NCI-H1694 treated with DMSO at 0.1 percent for 48 hours (cell line): ENCODE measurements at regions not wholly inside any gene's neighbourhood (a gene's known extent, or its start where the extent isn't known, plus 50 kb on each side); places are given as distances from the start of the nearest gene placed in this dataset.
"Not testable (repeated sequence)": the region's sequence is repeated elsewhere in the genome, so short reads cannot be mapped to it uniquely, and the experiment has no call there.

ENCODE experiments used
- DNase-seq: peaks from one replicate; lab custom pipeline; 2025; lab: John Stamatoyannopoulos, UW

GRCh38 chr11:21928847-21929246, 264.0 kb upstream of the ANO5 start:
- DNase-seq, result no peak

DNA sequence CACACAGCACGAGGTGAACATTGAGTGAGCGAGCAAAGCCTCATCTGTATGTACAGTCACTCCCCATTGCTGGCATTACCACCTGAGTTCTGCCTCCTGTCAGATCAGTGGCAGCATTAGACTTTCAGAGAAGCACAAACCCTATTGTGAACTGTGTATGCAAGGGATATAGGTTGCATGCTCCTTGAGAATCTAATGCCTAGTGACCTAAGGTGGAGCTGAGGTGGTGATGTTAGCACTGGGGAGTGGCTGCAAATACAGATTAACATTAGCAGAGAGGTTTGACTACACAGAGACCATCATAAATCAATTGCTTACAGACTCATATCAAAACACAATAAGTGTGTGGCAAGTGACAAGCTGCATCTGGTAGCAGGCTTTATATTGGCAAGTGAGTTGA, 262.5 kb upstream of the ANO5 start:
- no peak for DNase-seq

DNA sequence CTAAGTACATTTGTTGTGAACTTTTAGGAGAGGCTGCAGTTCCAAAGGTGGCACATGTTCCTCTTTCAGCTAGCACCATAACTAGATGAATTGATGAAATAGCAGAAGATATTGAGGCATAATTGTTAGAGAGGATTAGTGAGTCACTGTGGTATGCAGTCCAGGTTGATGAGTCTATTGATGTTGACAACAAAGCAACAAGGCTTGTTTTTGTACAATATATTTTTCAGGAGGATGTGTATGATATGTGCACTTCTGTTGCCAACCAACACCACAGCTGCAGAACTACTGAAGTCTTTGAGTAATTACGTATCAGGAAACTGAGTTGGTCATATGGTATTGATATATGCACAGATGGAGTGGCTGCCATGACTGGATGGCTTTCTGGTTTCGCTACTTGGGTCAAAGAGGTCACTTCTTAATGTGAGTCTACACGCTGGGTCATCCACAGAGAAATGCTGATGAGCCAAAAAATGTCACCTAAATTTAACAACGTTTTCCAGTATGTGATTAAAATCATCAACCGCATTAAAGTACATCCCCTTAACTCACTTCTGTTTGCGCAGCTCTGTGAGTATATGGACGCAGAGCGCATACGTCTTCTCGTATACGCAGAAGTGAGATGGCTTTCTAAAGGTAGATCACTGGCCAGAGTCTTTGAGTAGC, 261.3 kb upstream of the ANO5 start:
- DNase-seq, result no peak

- no peak for DNase-seq
Observed at GRCh38 chr11:21933095-21933494, 259.8 kb upstream of the ANO5 start.

GRCh38 chr11:21944577-21944976, 248.3 kb upstream of the ANO5 start:
- no peak for DNase-seq

GRCh38 chr11:21948876-21949275, 244.0 kb upstream of the ANO5 start:
- DNase-seq, result no peak

DNA sequence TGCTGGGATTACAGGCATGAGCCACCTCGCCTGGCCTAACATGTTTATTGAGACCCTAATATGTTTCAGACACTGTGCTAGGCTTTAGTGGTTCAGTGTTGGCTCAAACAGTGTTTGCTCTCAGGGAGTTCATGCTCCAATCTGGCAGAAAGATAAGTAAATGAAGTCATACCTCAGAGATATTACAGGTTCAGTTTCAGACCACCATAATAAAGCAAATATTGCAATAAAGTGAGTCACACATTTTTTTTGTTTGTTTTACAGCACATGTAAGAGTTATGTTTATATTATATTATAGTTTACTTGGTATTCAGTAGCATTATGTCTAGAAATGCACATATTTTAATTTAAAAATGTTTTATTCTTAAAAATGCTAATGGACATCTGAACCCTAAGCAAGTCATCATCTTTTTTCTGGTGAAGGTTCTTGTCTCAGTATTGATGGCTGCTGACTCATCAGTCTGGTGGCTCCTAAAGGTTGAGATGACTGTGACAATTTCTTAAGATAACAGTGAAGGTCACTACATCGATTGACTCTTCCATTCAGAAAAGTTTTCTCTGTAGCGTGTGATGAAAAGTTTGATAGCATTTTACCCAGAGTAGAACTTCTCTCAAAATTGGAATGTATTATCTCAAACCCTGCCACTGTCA, 243.0 kb upstream of the ANO5 start:
- DNase-seq, result no peak

- DNase-seq, result no peak
Observed at GRCh38 chr11:21963013-21963412, 229.9 kb upstream of the ANO5 start.

GRCh38 chr11:21965221-21965620, 227.7 kb upstream of the ANO5 start:
- no peak for DNase-seq

DNA sequence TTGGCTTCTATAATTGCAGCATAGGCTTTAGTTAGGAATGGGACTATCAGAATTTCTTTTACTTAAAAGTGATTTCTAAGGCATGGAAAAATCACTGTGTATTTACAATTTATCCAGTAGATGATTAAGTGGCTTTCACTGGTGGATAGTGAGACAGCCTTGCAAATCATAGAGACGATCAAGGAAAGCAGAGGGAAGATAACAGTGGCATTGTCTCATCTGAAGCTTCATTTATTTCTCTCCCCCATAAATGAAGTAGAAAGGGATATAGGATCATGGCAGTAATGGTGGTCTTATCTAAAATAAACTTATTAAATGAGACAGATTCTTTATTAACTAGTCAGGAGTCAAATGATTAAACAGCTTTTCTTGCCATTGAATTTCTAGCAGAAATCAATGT, 224.2 kb upstream of the ANO5 start:
- DNase-seq, result no peak

GRCh38 chr11:21969841-21970240, 223.0 kb upstream of the ANO5 start:
- DNase-seq, result no peak

DNA sequence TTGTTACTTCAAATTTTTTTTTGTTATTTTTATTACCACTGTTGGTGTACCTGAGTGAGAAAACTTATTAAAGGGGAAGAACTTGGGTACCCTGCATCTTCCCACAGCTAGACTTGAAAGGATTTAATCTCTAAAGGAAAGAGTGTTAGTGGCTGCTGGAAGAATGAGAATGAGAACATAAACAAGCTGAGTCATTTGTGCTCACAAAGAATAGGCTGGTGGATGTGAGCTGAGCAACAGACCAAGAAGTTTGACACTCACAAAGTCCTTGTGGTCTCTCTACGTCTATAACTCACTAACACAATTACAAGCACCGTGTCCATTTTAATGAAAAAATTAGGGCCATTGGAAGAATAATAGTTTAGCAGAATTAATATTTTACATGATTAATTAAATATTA, 217.6 kb upstream of the ANO5 start:
- DNase-seq, result no peak

- no peak for DNase-seq
Observed at GRCh38 chr11:21976210-21976609, 216.7 kb upstream of the ANO5 start.

GRCh38 chr11:21983431-21983830, 209.5 kb upstream of the ANO5 start:
- DNase-seq, result no peak

DNA sequence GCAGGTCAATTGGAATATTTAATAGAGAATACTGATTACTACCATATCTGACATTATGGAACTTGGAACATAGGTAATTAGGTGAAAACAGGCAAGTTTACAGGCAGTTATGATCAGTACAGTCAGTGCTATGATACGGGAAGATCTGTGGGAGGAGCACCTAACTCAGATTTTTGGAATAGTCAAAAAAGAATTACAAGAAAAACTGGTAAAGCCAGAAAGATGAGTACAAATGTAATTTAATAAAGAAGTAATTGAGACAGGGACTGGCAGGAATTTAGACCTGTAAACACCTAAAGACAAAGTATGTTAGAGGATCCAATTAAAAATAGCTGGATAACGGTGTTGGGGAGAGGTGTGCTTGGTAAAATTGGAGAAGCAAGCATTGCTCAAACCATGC, 206.5 kb upstream of the ANO5 start:
- DNase-seq, result no peak

GRCh38 chr11:21987261-21987660, 205.6 kb upstream of the ANO5 start:
- no peak for DNase-seq

DNA sequence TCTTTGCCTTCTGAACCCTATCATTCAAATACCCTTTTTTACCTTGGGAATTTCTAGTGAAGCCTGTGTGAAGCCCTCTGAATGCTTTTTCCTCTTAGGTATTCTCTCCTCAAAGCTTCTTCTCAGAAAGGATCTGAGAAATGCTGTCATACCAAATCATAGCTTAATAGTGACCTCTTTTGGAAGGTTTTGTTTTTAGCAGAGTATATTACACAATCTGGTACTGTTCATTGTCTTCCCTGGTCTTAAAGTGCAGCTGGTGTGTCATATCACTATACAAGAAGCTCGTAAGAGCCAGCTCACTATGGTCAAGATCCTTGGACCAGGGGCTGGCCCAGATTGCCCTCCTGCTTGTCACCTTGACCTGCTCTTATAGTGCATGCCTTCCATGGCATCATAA, 204.4 kb upstream of the ANO5 start:
- peak; percentile 12 for DNase-seq

GRCh38 chr11:22001803-22002202, 191.1 kb upstream of the ANO5 start:
- not testable (repeated sequence) for DNase-seq

DNA sequence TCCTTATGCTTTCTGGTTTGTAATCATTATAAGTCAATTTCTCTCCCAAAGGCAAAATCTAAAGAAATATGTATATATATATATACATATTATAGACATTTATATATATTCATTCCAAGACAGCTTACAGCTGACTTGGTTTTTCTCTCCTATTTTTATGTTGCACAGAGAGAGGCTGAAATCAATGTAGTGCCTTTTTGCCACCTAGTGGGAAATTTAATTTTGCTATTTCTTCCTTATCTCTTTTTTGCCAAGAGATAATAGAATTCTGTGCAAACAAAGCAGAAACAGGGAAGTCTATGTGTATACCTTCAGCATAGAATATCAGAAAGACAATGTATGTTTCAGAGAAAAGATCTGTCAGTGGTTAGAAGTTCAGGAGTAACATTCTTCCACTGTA, 186.0 kb upstream of the ANO5 start:
- DNase-seq, result no peak

- no peak for DNase-seq
Observed at GRCh38 chr11:22031791-22032190, 161.1 kb upstream of the ANO5 start.

- DNase-seq, result no peak
Observed at GRCh38 chr11:22037505-22037904, 155.4 kb upstream of the ANO5 start.

- DNase-seq, result no peak
Observed at GRCh38 chr11:22041039-22041438, 151.8 kb upstream of the ANO5 start.

- no peak for DNase-seq
Observed at GRCh38 chr11:22042081-22042480, 150.8 kb upstream of the ANO5 start.

- no peak for DNase-seq
Observed at GRCh38 chr11:22044126-22044525, 148.8 kb upstream of the ANO5 start.
